ENCODE measurements at regions not wholly inside any gene's neighbourhood (a gene's known extent, or its start where the extent isn't known, plus 50 kb on each side); places are given as distances from the start of the nearest gene placed in this dataset.
A peak's percentile ranks its signal among the peaks of the same experiment; 100 is the strongest.

DNA sequence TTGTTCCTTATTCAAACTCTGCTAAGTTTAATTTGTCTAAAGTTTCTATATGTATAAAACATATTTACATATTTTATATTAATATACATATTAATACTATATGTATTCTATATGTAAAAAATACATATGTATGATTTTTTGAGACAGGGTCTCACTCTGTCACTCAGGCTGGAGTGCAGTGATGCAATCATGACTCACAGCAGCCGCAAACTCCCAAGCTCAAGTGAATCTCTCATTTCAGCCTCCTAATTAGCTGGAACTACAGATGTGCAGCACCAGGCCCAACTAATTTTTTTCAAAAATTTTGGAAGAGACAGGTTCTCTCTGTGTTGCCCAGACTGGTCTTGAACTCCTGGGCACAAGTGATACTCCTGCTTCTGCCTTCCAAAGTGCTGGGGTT lies 684.9 kb downstream of the TRAM1L1 start:
- H3K4me3 Mint-ChIP-seq, result no peak overlapping the region

DNA sequence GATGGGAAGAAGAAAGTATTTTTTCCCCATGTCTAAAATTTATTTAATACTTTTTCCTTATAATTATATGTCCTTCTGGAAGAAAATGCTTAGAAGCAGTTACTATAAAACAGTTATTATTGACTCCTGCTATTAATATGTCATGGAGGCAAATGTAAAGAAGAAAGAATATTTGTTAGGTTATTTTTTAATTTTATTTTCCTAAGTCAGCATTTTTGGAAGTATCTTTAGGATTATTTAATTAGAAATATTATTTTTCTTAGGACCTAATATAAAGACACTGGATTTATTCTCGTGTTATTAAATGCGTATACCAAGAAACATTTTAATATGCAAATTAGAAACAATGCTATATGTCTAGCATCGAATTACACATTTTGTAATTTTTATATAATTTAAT lies 687.7 kb downstream of the TRAM1L1 start:
- Mint-ChIP-seq H3K36me3 (ENCODE audit: low read depth) (no peaks in the 10 kb centered on the region), H3K9me3 (no peaks in the 10 kb centered on the region), H3K27me3 (ENCODE audit: low read depth) (no peaks in the 10 kb centered on the region), H3K4me1 (peaks cover 5% of the 10 kb centered on the region), H3K27ac (no peak overlapping the region), H3K4me3 (no peak overlapping the region)
- TF ChIP-seq, protein P1, sequence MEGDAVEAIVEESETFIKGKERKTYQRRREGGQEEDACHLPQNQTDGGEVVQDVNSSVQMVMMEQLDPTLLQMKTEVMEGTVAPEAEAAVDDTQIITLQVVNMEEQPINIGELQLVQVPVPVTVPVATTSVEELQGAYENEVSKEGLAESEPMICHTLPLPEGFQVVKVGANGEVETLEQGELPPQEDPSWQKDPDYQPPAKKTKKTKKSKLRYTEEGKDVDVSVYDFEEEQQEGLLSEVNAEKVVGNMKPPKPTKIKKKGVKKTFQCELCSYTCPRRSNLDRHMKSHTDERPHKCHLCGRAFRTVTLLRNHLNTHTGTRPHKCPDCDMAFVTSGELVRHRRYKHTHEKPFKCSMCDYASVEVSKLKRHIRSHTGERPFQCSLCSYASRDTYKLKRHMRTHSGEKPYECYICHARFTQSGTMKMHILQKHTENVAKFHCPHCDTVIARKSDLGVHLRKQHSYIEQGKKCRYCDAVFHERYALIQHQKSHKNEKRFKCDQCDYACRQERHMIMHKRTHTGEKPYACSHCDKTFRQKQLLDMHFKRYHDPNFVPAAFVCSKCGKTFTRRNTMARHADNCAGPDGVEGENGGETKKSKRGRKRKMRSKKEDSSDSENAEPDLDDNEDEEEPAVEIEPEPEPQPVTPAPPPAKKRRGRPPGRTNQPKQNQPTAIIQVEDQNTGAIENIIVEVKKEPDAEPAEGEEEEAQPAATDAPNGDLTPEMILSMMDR (IDR thresholded peaks at IDR 0.05; ENCODE audit: unreplicated experiment in 3 of 3), result no peak

More for the DNA sequence above, 684.9 kb downstream of the TRAM1L1 start:
- TF ChIP-seq, protein P1 (IDR thresholded peaks at IDR 0.05; ENCODE audit: unreplicated experiment in 3 of 3), result no peak
- H3K9me3 Mint-ChIP-seq, result no peaks in the 10 kb centered on the region
- H3K36me3 Mint-ChIP-seq (ENCODE audit: low read depth), result no peaks in the 10 kb centered on the region
- H3K27ac Mint-ChIP-seq, result peak overlapping the region in 1 of 3 experiments; percentile 37
- peaks cover 5% of the 10 kb centered on the region for H3K4me1 Mint-ChIP-seq
- H3K27me3 Mint-ChIP-seq (ENCODE audit: low read depth), result no peaks in the 10 kb centered on the region

DNA sequence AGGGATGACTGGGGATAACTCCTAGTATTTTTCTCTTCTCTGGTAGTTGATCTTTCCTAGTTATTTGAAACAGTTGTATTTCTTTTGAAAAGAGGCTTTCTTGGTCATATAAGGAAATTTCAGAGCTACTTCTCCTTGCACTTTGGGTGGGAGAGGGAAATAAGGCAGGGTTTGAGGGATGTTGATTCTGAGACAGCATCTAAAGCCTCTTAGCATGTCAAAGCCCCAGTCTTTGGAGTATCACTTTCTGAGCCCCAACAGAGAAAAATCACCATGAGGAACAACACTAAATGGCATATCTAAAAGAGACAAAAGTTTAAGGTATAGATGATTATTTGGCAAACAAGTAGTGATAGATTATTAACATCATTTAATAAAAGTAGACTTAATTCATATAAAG lies 688.1 kb downstream of the TRAM1L1 start:
- no peaks in the 10 kb centered on the region for H3K27me3 Mint-ChIP-seq (ENCODE audit: low read depth)
- H3K27ac Mint-ChIP-seq, result peak overlapping the region in 1 of 3 experiments; percentile 57
- H3K9me3 Mint-ChIP-seq, result no peaks in the 10 kb centered on the region
- H3K36me3 Mint-ChIP-seq (ENCODE audit: low read depth), result no peaks in the 10 kb centered on the region
- no peak overlapping the region for H3K4me3 Mint-ChIP-seq
- peaks cover 5% of the 10 kb centered on the region for H3K4me1 Mint-ChIP-seq
- TF ChIP-seq, protein P1 (IDR thresholded peaks at IDR 0.05; ENCODE audit: unreplicated experiment in 3 of 3), result no peak

DNA sequence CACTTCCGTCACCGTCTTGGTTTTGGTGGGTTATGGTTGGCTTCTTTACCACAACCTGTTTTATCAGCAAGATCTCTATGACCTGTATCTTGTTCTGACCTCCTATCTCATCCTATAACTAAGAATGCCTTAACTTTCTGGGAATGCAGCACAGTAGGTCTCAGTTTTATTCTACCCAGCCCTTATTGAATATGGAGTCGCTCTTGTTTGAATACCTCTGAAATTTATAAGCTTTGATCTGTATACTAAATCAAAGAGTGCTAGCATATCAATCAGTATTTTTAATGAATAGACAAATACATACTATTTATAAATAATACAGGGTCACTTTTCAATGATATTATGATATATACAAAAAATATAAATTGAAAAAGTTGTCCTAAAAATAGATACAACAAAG lies 690.0 kb downstream of the TRAM1L1 start:
- H3K36me3 Mint-ChIP-seq (ENCODE audit: low read depth), result no peaks in the 10 kb centered on the region
- H3K4me3 Mint-ChIP-seq, result no peak overlapping the region
- peaks cover 5% of the 10 kb centered on the region for H3K4me1 Mint-ChIP-seq
- H3K27ac Mint-ChIP-seq, result no peak overlapping the region
- H3K27me3 Mint-ChIP-seq (ENCODE audit: low read depth), result no peaks in the 10 kb centered on the region
- H3K9me3 Mint-ChIP-seq, result no peaks in the 10 kb centered on the region
- TF ChIP-seq, protein P1 (IDR thresholded peaks at IDR 0.05; ENCODE audit: unreplicated experiment in 3 of 3), result no peak

DNA sequence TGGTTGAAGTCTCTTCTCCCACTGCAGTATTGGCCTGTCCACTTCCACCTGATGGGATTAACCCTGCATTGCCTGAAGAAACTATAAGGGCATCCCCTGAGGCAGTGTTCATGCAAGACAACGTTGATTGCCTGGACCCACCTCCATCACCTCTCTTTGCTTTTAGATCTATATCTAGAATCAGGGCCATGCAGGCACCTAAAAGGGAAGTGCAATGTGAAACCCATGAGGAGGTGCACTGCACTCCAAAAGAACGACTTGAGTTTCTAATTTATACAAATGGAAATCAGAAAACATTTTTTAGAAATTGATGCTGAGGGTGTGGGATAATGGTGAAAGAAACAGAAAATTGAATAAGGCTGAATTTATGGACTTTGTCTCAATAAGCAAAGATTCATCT lies 694.4 kb downstream of the TRAM1L1 start:
- Mint-ChIP-seq H3K36me3 (ENCODE audit: low read depth) (no peaks in the 10 kb centered on the region), H3K4me3 (no peak overlapping the region), H3K27ac (no peak overlapping the region), H3K9me3 (peaks cover 9% of the 10 kb centered on the region), H3K4me1 (peaks cover 19% of the 10 kb centered on the region), H3K27me3 (ENCODE audit: low read depth) (no peaks in the 10 kb centered on the region)
- TF ChIP-seq, protein P1 (IDR thresholded peaks at IDR 0.05; ENCODE audit: unreplicated experiment in 3 of 3), result no peak

DNA sequence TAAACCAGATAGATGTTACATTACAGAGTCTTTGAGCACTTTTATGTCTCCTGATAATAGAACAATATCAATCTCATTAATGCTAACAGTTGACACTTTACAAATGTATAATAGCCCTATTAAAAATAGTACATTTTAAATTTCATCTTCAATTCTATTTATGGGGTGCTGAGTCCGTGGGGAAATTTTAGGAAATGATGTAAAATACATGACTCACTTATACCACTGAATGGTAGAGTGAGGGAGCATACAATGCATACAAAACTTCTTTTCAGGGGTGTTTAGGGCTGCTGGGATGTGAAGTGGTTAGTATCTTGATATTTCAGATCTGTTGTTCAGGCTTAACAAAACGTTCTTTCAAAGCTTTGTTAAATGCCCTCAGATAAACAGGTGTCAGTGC lies 696.2 kb downstream of the TRAM1L1 start:
- H3K4me1 Mint-ChIP-seq, result peaks cover 19% of the 10 kb centered on the region
- H3K36me3 Mint-ChIP-seq (ENCODE audit: low read depth), result no peaks in the 10 kb centered on the region
- no peak overlapping the region for H3K4me3 Mint-ChIP-seq
- TF ChIP-seq, protein P1 (IDR thresholded peaks at IDR 0.05; ENCODE audit: unreplicated experiment in 3 of 3), result no peak
- H3K27me3 Mint-ChIP-seq (ENCODE audit: low read depth), result no peaks in the 10 kb centered on the region
- peak overlapping the region in 2 of 3 experiments; percentile 84 to 90 for H3K27ac Mint-ChIP-seq
- H3K9me3 Mint-ChIP-seq, result peaks cover 9% of the 10 kb centered on the region

Data from nephron (organoid).